HCT116 (cell line): ENCODE measurements at regions not wholly inside any gene's neighbourhood (a gene's known extent, or its start where the extent isn't known, plus 50 kb on each side); places are given as distances from the start of the nearest gene placed in this dataset.
A peak's percentile ranks its signal among the peaks of the same experiment; 100 is the strongest.

ENCODE experiments used
- ATAC-seq: fragments of 200-7000 bp; cut with Tn5 transposase; 2 replicates; pipeline ENCODE4 v1.9.1; 2020; ENCODE audit warnings: mild to moderate bottlenecking, moderate library complexity
- BruUV-seq: library from RNA; stranded (reverse); fragments of 400-500 nt; replicated peaks from 2 replicates; lab custom pipeline; 2021; lab: Mats Ljungman, UMichigan
- CTCF ChIA-PET: fragments of 300-600 bp; sonication (Branson Sonifier 250); formaldehyde crosslinking; loops from one replicate; lab custom pipeline; 2021; ENCODE audit warnings: antibody characterized with exemption; lab: Charles Lee
- POLR2A ChIA-PET: fragments of 300-600, 350-600 bp; sonication (Branson Sonifier 250); formaldehyde crosslinking; loops from one replicate; lab custom pipeline; 2021; ENCODE audit warnings: antibody characterized with exemption; lab: Charles Lee
- RAD21 ChIA-PET, 2 experiments: fragments of 300-600 bp; sonication (Branson Sonifier 250); formaldehyde crosslinking; loops; one replicate each; lab custom pipeline; 2023; ENCODE audit warnings: low total read pairs in 2 of 2; ENCODE audit not compliant: uncharacterized antibody in 2 of 2, unreplicated experiment in 2 of 2, low non-redundant PET in 1 of 2; lab: Charles Lee
- DNase-seq: peaks from one replicate; pipeline ENCODE4 v3.0.0-alpha.2; 2010; ENCODE audit warnings: low read depth, low spot score
- H2AFZ ChIP-seq: fragments of 200-600 bp; shearing (Covaris generic), sonication (generic); 2 replicates; pipeline ENCODE4 v1.6.1; 2017; ENCODE audit warnings: low read depth, mixed run types, mixed read lengths, antibody characterized with exemption, low read length; ENCODE audit not compliant: poor library complexity, severe bottlenecking
- H3K27ac ChIP-seq: 2 replicates; pipeline ENCODE4 v1.5.1; 2012; ENCODE audit warnings: low read depth, low read length
- H3K27me3 ChIP-seq: fragments of 200-600 bp; sonication (generic); 2 replicates; pipeline ENCODE4 v1.6.1; 2016; ENCODE audit warnings: mixed run types, low read length, mixed read lengths; ENCODE audit not compliant: insufficient read depth
- H3K36me3 ChIP-seq, 2 experiments: fragments of 200-500 bp in 1 of 2; fragments of 200-600 bp in 1 of 2; sonication (Bioruptor generic) in 1 of 2; sonication (generic) in 1 of 2; 2 replicates each; pipeline versions ENCODE4 v1.5.1 to v1.6.1; 2014 to 2016; ENCODE audit warnings: low read length in 2 of 2, inconsistent platforms in 1 of 2, mixed read lengths in 1 of 2, mixed run types in 1 of 2; ENCODE audit not compliant: insufficient read depth in 2 of 2, control insufficient read depth in 1 of 2
- H3K4me1 ChIP-seq, 2 experiments: fragments of 200-600 bp in 1 of 2; sonication (generic) in 1 of 2; 2 replicates each; pipeline versions ENCODE4 v1.5.1 to v1.6.1; 2012 to 2017; ENCODE audit warnings: low read length in 2 of 2, inconsistent platforms in 1 of 2, mild to moderate bottlenecking in 1 of 2, mixed read lengths in 1 of 2, mixed run types in 1 of 2, moderate library complexity in 1 of 2; ENCODE audit not compliant: insufficient read depth in 2 of 2, control insufficient read depth in 1 of 2
- H3K4me2 ChIP-seq: fragments of 200-600 bp; sonication (generic); 2 replicates; pipeline ENCODE4 v1.6.1; 2017; ENCODE audit warnings: mixed run types, low read length, mixed read lengths
- H3K4me3 ChIP-seq, 2 experiments: fragments of 200-600 bp in 1 of 2; sonication (generic) in 1 of 2; replicated peaks in 1 of 2; 2 replicates each; pipeline ENCODE4 v1.5.1; 2011 to 2016; ENCODE audit warnings: low read length in 2 of 2, control low read depth in 1 of 2, low read depth in 1 of 2, mild to moderate bottlenecking in 1 of 2, mixed read lengths in 1 of 2, mixed run types in 1 of 2
- H3K79me2 ChIP-seq: fragments of 200-600 bp; sonication (generic); 2 replicates; pipeline ENCODE4 v1.6.1; 2017; ENCODE audit warnings: mild to moderate bottlenecking, mixed run types, low read length, moderate library complexity, mixed read lengths; ENCODE audit not compliant: insufficient read depth
- H3K9ac ChIP-seq: fragments of 200-600 bp; sonication (generic); 2 replicates; pipeline ENCODE4 v1.6.1; 2016; ENCODE audit warnings: low read length, mixed read lengths
- H3K9me2 ChIP-seq: fragments of 200-600 bp; sonication (generic), shearing (Covaris generic); 2 replicates; pipeline ENCODE4 v1.6.1; 2017; ENCODE audit warnings: mixed run types, mild to moderate bottlenecking, moderate library complexity; ENCODE audit not compliant: insufficient read depth
- H3K9me3 ChIP-seq, 2 experiments: fragments of 200-500 bp in 1 of 2; fragments of 200-600 bp in 1 of 2; sonication (Bioruptor generic) in 1 of 2; sonication (generic) in 1 of 2; 2 replicates each; pipeline ENCODE4 v1.6.1; 2014 to 2017; ENCODE audit warnings: low read length in 2 of 2, mixed read lengths in 2 of 2, inconsistent platforms in 1 of 2, low read depth in 1 of 2, mild to moderate bottlenecking in 1 of 2, mixed run types in 1 of 2, moderate library complexity in 1 of 2; ENCODE audit not compliant: control insufficient read depth in 1 of 2, insufficient read depth in 1 of 2
- H4K20me1 ChIP-seq: fragments of 200-600 bp; sonication (generic), shearing (Covaris generic); 2 replicates; pipeline ENCODE4 v1.6.1; 2017; ENCODE audit warnings: mixed run types, mild to moderate bottlenecking, moderate library complexity; ENCODE audit not compliant: insufficient read depth
- CEBPB ChIP-seq: IDR thresholded peaks from 2 replicates; pipeline ENCODE4 v1.6.1; 2012; ENCODE audit warnings: low read depth
- ELF1 ChIP-seq: IDR thresholded peaks from 2 replicates; pipeline ENCODE4 v1.6.1; 2012; ENCODE audit warnings: low read depth, borderline replicate concordance
- EZH2 ChIP-seq: fragments of 200-600 bp; sonication (generic); IDR thresholded peaks from 2 replicates; pipeline ENCODE4 v1.6.1; 2017; ENCODE audit warnings: antibody characterized with exemption, mixed run types
- EZH2phosphoT487 ChIP-seq: fragments of 200-600 bp; IDR thresholded peaks from 2 replicates; pipeline ENCODE4 v1.6.1; 2018; ENCODE audit warnings: antibody characterized with exemption, borderline replicate concordance
- FOSL1 ChIP-seq: IDR thresholded peaks from 2 replicates; pipeline ENCODE4 v1.6.1; 2012; ENCODE audit warnings: low read depth
- JUND ChIP-seq: IDR thresholded peaks from 2 replicates; pipeline ENCODE4 v1.6.1; 2012
- TCF7L2 ChIP-seq: IDR thresholded peaks from 2 replicates; pipeline ENCODE4 v1.7.0; 2011; ENCODE audit warnings: borderline replicate concordance, inconsistent platforms; ENCODE audit not compliant: insufficient read depth, insufficient read length; ENCODE audit errors: extremely low read depth
- ZNF274 ChIP-seq: fragments of 200-500 bp; sonication (Bioruptor generic); IDR thresholded peaks from 2 replicates; pipeline ENCODE4 v1.6.1; 2014; ENCODE audit warnings: mild to moderate bottlenecking, low read depth, low read length, inconsistent platforms
- intact Hi-C: fragments of 100-400 bp; cut with micrococcal nuclease; formaldehyde crosslinking; loops from 2 replicates; pipeline ENCODE4 v1.10.0; 2022
- TF ChIP-seq, protein P1 (sequence below): IDR thresholded peaks from 2 replicates; pipeline ENCODE4 v1.6.1; 2012; ENCODE audit warnings: low read depth
- TF ChIP-seq, protein P2 (sequence below), 3 experiments: fragments of 200-600 bp in 1 of 3; sonication (generic) in 1 of 3; IDR thresholded peaks in 2 of 3; conservative IDR thresholded peaks in 1 of 3; 2 replicates each; pipeline ENCODE4 v1.5.1; 2012 to 2017; ENCODE audit warnings: low read depth in 2 of 3, low read length in 2 of 3, antibody characterized with exemption in 1 of 3, borderline replicate concordance in 1 of 3, control low read depth in 1 of 3, mild to moderate bottlenecking in 1 of 3, mixed read lengths in 1 of 3, mixed run types in 1 of 3, moderate library complexity in 1 of 3; ENCODE audit not compliant: insufficient read depth in 1 of 3
- TF ChIP-seq, protein P3 (sequence below): IDR thresholded peaks from 2 replicates; pipeline ENCODE4 v1.6.1; 2011; ENCODE audit warnings: mild to moderate bottlenecking, low read length, moderate library complexity; ENCODE audit not compliant: insufficient replicate concordance; ENCODE audit errors: extremely low read depth

DNA sequence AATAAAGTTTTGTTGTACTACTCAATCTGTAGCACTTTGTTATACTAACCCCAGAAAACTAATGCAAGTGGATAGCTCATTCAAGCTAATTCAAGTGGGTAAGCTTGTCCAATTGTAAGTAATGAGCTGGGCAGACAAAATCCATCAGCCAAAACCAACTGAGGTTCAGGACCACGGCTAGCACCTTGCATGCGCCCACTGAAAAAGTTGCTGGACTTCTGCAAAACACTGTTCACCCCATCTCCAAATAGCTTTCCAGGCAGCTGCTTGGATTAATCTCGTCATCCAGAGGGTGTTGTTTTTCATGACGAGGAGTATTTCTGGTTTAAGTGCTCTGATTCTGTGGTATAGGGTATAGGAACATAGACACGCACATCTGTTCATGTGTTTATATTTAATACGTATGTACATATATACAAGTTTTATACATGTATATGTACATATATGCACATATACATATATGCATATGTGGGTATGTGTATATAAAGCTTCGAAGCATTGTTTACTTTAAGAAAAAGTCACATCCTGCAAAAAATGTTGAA lies 307.5 kb downstream of the GALR1 start:
- no peaks in the 10 kb centered on the region for H3K4me1 ChIP-seq
- intact Hi-C loops, result no loop called here
- ATAC-seq (no peak), DNase-seq (no peak)
- H2AFZ ChIP-seq, result no peak overlapping the region
- ChIA-PET RAD21 (no interaction called here), CTCF (interaction anchor here (0.6 kb wide), 1 partner anchor 1318 kb away, joined by 3 read pairs; no protein-coding TSS in a partner anchor), POLR2A (no interaction called here)
- peaks cover 0 to 11% of the 10 kb centered on the region in 2 experiments; a peak in 2 of 4 replicates for H3K9me3 ChIP-seq
- no peak overlapping the region for H3K27ac ChIP-seq
- TF ChIP-seq ELF1 (no peak), CEBPB (no peak), FOSL1 (no peak)
- TF ChIP-seq, protein P1, sequence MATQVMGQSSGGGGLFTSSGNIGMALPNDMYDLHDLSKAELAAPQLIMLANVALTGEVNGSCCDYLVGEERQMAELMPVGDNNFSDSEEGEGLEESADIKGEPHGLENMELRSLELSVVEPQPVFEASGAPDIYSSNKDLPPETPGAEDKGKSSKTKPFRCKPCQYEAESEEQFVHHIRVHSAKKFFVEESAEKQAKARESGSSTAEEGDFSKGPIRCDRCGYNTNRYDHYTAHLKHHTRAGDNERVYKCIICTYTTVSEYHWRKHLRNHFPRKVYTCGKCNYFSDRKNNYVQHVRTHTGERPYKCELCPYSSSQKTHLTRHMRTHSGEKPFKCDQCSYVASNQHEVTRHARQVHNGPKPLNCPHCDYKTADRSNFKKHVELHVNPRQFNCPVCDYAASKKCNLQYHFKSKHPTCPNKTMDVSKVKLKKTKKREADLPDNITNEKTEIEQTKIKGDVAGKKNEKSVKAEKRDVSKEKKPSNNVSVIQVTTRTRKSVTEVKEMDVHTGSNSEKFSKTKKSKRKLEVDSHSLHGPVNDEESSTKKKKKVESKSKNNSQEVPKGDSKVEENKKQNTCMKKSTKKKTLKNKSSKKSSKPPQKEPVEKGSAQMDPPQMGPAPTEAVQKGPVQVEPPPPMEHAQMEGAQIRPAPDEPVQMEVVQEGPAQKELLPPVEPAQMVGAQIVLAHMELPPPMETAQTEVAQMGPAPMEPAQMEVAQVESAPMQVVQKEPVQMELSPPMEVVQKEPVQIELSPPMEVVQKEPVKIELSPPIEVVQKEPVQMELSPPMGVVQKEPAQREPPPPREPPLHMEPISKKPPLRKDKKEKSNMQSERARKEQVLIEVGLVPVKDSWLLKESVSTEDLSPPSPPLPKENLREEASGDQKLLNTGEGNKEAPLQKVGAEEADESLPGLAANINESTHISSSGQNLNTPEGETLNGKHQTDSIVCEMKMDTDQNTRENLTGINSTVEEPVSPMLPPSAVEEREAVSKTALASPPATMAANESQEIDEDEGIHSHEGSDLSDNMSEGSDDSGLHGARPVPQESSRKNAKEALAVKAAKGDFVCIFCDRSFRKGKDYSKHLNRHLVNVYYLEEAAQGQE, result peak; percentile 34
- no peak overlapping the region for H3K4me3 ChIP-seq
- no peak overlapping the region for H3K9ac ChIP-seq
- H3K9me2 ChIP-seq, result no peaks in the 10 kb centered on the region
- no peaks in the 10 kb centered on the region for H3K79me2 ChIP-seq
- no peaks in the 10 kb centered on the region for H4K20me1 ChIP-seq
- no peak overlapping the region for H3K4me2 ChIP-seq
- no TSS peak for BruUV-seq
- no peaks in the 10 kb centered on the region for H3K27me3 ChIP-seq
- H3K36me3 ChIP-seq, result no peaks in the 10 kb centered on the region

GRCh38 chr18:77559274-77559910 lies 309.7 kb downstream of the GALR1 start:
- ChIA-PET POLR2A (no interaction called here), RAD21 (no interaction called here), CTCF (no interaction called here)
- H3K79me2 ChIP-seq, result no peaks in the 10 kb centered on the region
- BruUV-seq, result no TSS peak
- H3K4me2 ChIP-seq, result no peak overlapping the region
- H2AFZ ChIP-seq, result no peak overlapping the region
- no peak overlapping the region for H3K9ac ChIP-seq
- no peak overlapping the region for H3K27ac ChIP-seq
- no peaks in the 10 kb centered on the region for H3K36me3 ChIP-seq
- no peaks in the 10 kb centered on the region for H3K9me2 ChIP-seq
- H3K4me1 ChIP-seq, result no peaks in the 10 kb centered on the region
- DNase-seq, result no peak
- no peaks in the 10 kb centered on the region for H3K27me3 ChIP-seq
- H4K20me1 ChIP-seq, result no peaks in the 10 kb centered on the region
- H3K4me3 ChIP-seq, result no peak overlapping the region
- no peak for ATAC-seq
- intact Hi-C loops, result no loop called here
- H3K9me3 ChIP-seq, result peaks cover 0 to 16% of the 10 kb centered on the region in 2 experiments; a peak in 2 of 4 replicates
- TF ChIP-seq JUND, result no peak
- TF ChIP-seq, protein P2, sequence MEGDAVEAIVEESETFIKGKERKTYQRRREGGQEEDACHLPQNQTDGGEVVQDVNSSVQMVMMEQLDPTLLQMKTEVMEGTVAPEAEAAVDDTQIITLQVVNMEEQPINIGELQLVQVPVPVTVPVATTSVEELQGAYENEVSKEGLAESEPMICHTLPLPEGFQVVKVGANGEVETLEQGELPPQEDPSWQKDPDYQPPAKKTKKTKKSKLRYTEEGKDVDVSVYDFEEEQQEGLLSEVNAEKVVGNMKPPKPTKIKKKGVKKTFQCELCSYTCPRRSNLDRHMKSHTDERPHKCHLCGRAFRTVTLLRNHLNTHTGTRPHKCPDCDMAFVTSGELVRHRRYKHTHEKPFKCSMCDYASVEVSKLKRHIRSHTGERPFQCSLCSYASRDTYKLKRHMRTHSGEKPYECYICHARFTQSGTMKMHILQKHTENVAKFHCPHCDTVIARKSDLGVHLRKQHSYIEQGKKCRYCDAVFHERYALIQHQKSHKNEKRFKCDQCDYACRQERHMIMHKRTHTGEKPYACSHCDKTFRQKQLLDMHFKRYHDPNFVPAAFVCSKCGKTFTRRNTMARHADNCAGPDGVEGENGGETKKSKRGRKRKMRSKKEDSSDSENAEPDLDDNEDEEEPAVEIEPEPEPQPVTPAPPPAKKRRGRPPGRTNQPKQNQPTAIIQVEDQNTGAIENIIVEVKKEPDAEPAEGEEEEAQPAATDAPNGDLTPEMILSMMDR (IDR thresholded peaks at IDR 0.05 in 2 of 3, conservative IDR thresholded peaks at IDR 0.05 in 1 of 3; ENCODE audit: borderline replicate concordance in 1 of 3, insufficient read depth in 1 of 3, low read depth in 2 of 3, low read length in 2 of 3), result no peak
- TF ChIP-seq, protein P3, sequence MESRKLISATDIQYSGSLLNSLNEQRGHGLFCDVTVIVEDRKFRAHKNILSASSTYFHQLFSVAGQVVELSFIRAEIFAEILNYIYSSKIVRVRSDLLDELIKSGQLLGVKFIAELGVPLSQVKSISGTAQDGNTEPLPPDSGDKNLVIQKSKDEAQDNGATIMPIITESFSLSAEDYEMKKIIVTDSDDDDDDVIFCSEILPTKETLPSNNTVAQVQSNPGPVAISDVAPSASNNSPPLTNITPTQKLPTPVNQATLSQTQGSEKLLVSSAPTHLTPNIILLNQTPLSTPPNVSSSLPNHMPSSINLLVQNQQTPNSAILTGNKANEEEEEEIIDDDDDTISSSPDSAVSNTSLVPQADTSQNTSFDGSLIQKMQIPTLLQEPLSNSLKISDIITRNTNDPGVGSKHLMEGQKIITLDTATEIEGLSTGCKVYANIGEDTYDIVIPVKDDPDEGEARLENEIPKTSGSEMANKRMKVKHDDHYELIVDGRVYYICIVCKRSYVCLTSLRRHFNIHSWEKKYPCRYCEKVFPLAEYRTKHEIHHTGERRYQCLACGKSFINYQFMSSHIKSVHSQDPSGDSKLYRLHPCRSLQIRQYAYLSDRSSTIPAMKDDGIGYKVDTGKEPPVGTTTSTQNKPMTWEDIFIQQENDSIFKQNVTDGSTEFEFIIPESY, result no peak
- no peak for TF ChIP-seq ELF1
- no peak for TF ChIP-seq EZH2
- TF ChIP-seq EZH2phosphoT487, result no peak
- TF ChIP-seq ZNF274, result no peak
- no peak for TF ChIP-seq TCF7L2
